Omental fat pad (tissue), 3 donors: ENCODE measurements at regions not wholly inside any gene's neighbourhood (a gene's known extent, or its start where the extent isn't known, plus 50 kb on each side); places are given as distances from the start of the nearest gene placed in this dataset.
"Not testable (repeated sequence)": the region's sequence is repeated elsewhere in the genome, so short reads cannot be mapped to it uniquely, and the experiment has no call there.

ENCODE experiments used
- ATAC-seq: fragments of 150-250 bp; one replicate; pipeline ENCODE4 v1.9.1; 2016; ENCODE audit warnings: mild to moderate bottlenecking, moderate library complexity; ENCODE audit not compliant: low FRiP score
- DNase-seq: peaks from one replicate; pipeline ENCODE4 v3.0.0-alpha.2; 2019; ENCODE audit warnings: low spot score
- CTCF ChIP-seq, 3 donors: fragments of 450-650 bp; IDR thresholded peaks; one replicate each; pipeline ENCODE4 v1.5.1; 2016 to 2017; ENCODE audit warnings: antibody characterized with exemption in 3 of 3, mild to moderate bottlenecking in 3 of 3, moderate library complexity in 2 of 3

- ATAC-seq (no peak), DNase-seq (no peak)
- no peak for TF ChIP-seq CTCF (IDR thresholded peaks at IDR 0.05)
Observed at GRCh38 chr11:26930518-26931247, 63.2 kb upstream of the FIBIN start.

- ATAC-seq, result no peak
- TF ChIP-seq CTCF (IDR thresholded peaks at IDR 0.05), result no peak
- no peak for DNase-seq
Observed at GRCh38 chr11:26931248-26931631, 62.7 kb upstream of the FIBIN start.

- no peak for DNase-seq
- TF ChIP-seq CTCF (IDR thresholded peaks at IDR 0.05), result no peak
- ATAC-seq, result no peak
Observed at GRCh38 chr11:26931881-26932280, 62.0 kb upstream of the FIBIN start.

- DNase-seq (no peak), ATAC-seq (no peak)
- TF ChIP-seq CTCF (IDR thresholded peaks at IDR 0.05), result no peak
Observed at GRCh38 chr11:26936109-26936508, 57.8 kb upstream of the FIBIN start.

- no peak for TF ChIP-seq CTCF (IDR thresholded peaks at IDR 0.05)
- DNase-seq (no peak), ATAC-seq (no peak)
Observed at GRCh38 chr11:26937386-26937785, 56.5 kb upstream of the FIBIN start.

- ATAC-seq, DNase-seq: not testable (repeated sequence)
Observed at GRCh38 chr11:26940501-26940900, 53.4 kb upstream of the FIBIN start.

- DNase-seq (no peak), ATAC-seq (no peak)
- no peak for TF ChIP-seq CTCF (IDR thresholded peaks at IDR 0.05)
Observed at GRCh38 chr11:26942356-26942755, 51.6 kb upstream of the FIBIN start.
